Tongue (tissue), 1 donor: ENCODE measurements at regions not wholly inside any gene's neighbourhood (a gene's known extent, or its start where the extent isn't known, plus 50 kb on each side); places are given as distances from the start of the nearest gene placed in this dataset.
"Not testable (repeated sequence)": the region's sequence is repeated elsewhere in the genome, so short reads cannot be mapped to it uniquely, and the experiment has no call there.

Experiments used
- DNase-seq: peaks from one replicate; pipeline ENCODE4 v3.0.0-alpha.2; 2015

DNA sequence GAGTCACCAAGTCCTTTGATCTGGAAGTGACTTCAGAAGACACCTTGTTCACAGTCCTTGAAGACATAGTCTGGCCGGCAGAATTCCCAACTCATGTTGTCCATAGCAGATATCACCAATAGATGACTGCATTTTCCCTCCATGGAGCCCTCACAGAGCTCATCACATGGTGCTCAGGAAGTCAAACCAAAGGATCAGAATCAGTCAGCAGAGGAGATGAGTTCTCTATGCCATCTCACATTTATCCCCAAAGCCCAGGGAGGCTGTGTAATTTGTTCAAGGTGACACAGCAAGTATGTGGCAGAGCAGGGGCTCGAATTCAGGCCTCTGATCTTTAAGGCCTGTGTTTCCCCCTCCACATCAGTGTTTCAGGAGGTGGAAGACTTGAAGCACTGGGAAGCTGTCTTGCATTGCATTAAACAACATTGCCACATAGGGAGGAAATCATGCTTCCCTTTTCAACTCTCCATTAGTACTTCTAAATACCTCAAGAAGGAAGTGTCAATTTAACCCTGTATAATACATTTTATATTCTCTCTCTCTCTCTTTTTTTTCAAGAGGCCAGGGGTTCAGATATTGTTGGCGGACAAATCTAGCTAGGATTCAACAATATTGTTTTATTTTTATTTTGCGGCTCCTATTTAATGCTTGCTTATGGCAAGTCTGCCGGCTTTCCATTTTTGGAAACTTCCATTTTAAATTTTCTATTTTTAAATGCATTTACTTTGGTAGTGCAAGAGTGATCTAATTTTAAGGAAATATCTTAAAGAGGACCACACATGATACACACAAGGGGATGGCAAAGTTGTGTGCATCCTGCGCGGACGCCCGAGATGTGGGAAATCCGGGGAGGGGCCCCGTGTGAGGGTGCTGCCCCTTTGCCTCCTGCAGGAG is 61.9 kb downstream of the NPIPB5 start:
- DNase-seq = not testable (repeated sequence)

DNA sequence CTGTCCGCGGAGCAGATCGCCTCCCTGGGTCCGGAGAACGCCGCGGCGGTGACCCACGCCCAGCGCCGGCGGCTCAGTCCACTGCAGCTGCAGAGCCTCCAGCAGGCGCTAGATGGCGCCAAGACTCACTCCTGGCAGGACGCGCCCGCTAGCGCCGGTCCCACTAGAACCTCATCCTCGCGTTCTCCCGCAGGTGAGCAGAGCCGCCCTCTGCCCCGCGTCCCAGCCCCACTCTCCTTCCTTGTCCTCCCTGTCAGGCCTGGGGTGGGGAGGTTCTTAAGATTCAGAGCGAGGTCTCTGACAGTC is 62.5 kb downstream of the NPIPB5 start:
- DNase-seq = not testable (repeated sequence)

DNA sequence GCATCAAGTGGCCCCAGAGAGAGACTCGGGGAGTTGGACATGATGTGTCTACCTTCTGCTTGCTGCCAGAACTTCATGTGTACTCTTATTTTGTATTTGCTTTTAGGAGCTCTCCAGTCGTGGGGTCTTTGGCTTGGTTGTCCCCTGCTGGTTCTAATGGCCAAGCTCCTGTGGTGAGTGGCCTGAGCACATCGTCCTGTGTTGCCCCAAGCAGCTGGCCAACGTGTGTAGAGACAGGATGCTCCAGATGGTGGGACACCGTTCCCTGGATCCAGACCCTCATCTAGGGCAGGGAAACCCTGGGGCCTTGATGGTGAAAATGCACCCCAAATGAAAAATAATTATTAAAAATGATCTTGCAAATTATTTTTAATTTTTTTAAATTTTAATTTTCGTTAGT is 65.8 kb downstream of the NPIPB5 start:
- not testable (repeated sequence) for DNase-seq

DNA sequence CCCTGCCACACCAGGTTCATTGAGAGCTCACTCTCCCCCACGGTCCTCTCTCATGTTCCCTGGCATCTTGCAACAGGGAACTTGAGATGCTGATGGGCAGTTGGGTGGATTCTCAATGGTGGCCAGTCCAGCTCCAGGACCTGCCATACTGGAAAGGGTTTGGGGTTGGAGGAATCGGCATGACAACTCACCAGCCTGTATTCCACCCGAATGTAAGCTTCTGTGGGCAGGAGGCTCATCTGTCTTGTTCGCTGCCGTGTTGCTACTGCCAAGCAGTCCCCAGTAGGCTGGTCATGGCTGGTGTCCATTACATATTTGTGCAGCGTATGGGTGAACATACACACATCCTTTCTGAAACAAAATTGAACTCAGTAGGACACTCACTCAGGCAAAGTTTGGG is 72.5 kb downstream of the NPIPB5 start:
- DNase-seq = not testable (repeated sequence)

DNA sequence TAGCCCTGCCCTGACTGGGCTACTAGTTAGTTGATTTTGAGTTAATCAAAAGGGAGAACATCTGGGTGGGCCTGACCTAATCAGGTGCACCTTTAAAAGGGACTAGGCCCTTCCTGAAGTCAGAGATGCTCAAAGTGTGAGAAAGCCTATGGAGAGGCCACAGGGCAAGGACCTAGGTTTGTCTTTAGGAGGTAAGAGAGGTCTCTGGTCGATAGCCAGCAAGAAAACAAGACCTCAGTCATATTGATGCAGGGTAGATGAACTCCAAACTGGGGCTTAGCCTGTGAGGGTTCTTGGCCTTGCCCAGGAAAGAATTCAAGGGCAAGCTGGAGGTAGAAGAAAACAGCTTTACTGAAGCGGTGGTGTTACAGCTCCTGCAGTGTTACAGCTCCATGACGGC is 73.8 kb downstream of the NPIPB5 start:
- not testable (repeated sequence) for DNase-seq

DNA sequence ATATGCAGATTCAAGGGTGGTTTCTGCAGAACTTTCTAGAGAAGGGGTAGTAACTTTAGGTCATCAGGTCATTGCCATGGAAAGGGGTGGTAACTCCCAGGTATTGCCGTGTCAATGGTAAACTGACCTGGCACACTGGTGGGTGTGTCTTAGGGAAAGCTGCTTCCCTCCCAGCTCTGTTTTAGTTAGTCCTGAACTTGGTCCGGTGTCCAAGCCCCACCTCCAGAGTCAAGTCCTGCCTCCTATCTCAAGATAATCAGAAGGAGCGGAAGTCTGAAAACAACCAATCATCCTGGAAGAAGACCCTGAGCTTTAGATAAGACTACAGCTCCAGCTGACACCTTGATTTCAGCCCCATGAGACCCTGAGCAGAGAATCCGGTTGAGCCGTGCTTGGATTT is 74.2 kb downstream of the NPIPB5 start:
- DNase-seq = not testable (repeated sequence)

DNA sequence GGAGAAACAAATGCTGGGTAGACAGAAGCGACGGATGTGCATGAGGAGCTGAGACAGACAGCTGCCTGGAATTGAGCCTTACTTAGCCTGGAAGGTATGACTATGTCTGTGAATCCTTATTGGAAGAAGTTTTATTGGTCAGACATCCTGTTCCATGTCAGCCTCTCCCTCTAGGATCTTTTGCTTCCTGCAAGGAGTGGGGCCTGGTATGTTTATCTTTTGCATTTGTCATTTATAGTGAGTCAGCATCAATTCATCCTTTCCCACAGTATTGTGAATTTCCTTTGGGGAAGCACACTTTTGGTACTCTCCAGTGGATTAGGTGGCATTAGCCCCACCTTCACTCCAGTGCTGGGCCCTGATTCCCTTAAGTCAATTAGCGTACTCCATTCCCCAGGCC is 74.7 kb downstream of the NPIPB5 start:
- not testable (repeated sequence) for DNase-seq

DNA sequence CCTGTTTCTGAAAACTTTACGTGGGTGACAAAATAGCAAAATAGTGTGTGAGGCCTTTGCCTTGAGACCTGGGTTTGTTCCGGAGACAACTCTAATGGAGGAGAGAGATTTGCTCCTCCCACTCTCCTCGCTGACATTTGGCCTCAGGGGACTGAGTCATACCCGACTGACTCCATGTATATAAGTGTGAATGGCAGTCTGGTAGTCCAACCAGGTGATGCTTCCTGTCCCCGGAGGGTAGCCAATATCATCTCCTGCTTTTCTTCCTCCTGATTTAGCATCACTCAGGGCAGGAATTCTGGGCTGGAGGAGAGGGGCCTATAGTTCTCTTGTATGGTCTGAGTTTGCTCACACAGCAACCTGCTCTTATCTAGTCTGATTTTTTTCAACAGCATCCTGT is 76.0 kb downstream of the NPIPB5 start:
- DNase-seq = not testable (repeated sequence)

DNA sequence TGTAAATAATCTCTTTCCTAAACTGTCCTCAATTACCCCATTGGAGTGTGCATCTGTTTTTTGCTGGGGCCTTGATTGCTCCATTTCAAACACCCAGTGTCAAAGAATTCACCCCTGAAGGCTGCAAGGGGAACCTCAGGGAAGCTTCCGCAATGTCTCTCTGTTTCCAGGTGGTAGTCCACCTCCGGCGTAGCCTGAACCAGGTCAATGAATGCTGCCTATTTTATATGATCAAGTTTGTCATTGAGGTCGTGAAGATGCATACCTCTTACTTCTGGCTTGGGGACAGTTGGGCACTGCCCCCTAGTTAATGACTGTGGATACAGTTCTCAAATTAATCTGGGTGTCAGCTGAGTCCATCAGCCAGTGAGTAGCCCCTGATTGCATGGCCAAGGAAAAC is 79.1 kb downstream of the NPIPB5 start:
- DNase-seq = not testable (repeated sequence)

DNA sequence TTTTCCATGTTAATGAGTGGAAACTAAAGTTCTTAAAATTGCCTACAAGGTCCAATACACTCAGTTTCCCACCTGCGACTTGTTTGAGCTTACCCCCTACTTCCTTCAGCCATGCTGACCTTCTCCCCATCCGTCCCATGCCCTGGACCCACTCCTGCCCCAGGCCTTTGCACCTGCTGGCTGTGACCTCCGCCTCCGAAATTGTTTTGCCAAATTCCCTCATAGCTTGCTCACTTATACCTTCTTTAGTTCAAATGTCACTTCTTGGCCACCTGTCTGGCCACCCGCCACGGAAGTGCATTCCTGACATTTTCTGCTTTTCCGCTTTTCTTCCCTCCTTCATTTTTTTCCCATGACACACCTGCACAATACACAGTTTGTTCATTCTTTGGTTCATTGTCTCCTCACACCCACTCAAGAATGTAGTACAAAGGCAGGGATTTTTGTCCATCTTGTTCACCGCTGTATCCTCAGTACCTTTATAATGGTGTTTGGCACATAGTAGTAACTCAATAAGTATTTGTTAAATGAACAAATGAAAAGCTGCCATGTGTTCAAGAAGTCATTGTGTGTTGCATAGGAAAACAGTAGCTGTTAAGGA is 85.9 kb downstream of the NPIPB5 start:
- not testable (repeated sequence) for DNase-seq

DNA sequence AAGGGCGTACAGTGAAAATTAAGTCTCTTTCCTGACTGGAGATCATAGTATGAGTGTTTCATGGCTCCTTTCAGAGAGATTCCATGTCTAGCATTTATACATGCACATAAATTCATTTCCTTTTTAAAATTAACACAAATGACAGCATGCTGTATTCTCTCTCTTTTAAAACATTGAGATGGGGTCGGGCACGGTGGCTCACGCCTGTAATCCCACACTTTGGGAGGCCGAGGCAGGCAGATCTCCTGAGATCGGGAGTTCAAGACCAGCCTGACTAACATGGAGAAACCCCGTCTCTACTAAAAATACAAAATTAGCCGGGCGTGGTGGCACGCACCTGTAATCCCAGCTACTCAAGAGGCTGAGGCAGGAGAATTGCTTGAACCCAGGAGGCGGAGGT is 93.1 kb downstream of the NPIPB5 start:
- not testable (repeated sequence) for DNase-seq

DNA sequence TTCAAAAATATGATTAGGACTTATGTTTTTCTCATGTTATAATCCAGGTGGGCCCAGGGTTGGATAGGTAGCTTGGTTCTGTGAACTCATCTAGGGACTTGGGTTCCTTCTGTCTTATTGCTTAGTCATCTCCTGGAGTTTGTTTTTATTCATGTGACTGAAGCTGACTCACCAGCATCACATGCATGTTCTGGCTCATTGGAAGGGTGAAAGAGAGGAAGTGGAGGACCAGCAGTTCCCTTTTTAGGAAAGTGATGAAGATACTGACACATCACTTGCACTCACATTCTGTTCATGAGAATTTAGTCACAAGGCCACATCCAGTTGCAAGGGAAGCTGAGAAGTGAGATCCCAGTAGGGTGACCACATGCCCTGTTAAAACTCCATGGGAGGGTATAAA is 95.9 kb downstream of the NPIPB5 start:
- not testable (repeated sequence) for DNase-seq

DNA sequence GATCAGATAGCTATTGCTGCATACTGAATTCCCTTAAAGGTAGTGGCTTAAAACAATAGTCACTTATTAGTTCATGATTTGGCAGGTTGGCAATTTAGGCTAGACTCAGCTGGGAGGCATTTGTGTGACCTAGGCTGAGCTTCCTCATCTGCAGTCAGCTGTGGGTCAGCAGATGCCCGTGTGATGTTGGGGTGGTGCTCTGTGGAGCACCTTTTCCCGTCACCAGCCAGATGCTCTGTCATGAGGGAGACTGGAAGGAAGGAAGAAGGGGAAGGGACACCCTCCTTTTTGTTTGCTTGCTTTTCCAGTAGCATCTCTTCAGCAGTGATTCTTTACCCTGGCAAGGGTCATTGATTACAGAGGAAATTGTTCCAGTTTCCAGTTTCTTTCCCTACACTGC is 99.1 kb downstream of the NPIPB5 start:
- not testable (repeated sequence) for DNase-seq

DNA sequence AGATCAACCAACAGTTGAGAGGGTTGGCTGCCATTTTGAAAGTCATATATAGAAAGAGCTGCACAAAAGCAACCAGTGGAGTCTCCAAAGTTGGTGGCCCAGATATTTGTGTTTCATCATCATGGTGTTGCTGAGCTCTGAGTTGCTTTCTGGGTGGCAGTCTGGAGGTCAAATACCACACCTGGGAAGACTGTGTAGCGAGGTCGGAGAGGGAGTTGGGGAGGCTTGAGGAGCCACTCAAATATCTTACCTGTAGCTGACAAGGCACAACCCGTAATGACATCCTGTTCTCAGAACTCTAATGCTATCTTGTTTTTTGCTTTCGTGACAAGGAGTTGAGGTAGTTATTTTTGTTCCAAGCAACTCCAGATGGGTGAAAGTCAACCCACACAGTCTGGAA is 100.4 kb downstream of the NPIPB5 start:
- not testable (repeated sequence) for DNase-seq

DNA sequence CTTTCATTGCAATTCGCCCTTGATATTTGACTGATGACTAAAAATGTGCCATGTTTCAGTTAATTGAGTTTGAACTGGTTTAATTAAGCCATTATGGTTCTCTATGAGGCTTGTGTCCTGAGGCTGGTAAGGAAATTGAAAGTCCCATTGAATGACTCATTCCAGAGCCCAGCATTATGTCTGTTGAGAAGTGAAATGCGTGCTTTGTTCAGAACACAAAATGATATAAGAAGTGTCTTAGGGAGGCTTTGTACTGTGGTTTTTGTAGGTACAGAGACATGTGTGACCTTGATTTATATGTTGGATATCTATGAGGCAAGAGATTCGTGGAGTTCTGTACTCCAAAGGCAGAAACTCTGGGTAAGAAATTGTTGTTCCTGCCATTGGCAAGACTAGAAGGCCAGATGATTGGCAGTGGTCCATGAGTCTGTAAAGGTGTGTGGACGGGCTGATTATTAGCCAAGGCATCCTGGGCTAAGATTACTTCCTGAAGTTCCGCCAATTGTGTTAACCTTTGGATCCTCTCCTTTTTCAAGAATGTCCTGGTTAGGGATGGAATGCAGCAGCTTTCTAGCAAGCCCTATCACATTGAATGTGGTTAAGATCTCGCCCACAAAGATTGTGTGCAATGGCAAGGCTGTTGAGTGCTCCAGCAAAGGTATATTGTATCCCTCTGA is 103.7 kb downstream of the NPIPB5 start:
- DNase-seq = no peak

DNA sequence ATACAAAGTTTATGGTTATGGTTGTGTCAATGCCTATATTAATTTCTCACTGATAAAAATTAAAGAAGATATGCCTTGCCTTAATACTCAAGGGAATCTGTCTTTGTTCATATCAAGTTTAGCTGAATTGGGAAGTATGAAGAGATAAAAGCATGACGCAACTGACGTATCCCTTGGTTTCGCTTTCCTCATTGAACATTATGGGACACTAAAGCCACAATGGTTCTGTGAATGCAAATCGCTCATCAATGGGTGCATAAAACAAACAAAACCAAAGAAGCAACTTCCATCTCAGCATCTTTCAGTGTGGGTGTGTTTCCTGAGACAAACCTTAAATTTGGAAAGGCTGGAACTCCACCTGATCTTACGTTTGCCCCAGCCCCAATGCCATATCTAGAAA is 108.2 kb downstream of the NPIPB5 start:
- no peak for DNase-seq

DNA sequence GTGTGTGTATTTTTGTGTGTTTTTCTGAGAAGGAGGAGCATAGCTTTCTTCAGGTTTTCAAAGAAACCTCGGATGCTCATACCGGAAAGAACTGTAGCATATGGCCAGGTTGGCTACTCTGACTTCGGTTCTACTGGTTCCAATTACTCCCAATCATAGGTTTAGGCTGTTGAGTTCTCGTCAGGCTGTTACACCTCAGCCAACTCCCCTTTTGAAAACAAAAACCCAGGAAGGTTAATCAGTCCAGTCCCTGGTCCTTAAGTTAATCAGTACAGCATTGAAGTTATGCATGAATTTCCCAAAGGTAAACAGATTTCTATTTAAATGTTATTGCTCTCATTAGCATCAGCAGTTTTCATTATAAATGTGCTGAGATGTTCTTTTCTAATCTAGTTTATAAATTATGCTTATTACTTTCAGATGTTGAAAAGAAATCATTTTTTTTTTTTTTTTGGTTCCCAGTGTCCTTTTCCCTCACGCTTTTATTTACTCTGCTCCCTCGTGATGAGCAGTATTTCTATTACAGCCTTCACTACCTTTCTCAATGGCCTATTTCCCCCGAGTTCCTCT is 111.0 kb downstream of the NPIPB5 start:
- DNase-seq = no peak

DNA sequence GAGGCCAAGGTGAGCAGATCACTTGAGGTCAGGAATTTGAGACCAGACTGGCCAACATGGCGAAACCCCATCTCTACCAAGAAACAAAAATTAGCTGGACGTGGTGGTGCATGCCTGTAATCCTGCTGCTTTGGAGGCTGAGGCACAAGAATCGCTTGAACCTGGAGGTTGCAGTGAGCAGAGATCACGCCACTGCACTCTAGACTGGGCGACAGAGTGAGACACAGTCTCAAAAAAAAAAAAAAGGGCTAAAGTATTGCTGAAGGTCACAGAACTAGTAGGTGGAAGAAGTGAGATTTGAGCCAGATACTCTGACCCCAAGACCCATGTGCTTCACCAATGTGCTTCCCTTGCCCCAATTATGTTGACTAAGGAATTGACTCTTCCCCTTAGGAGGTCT is 112.0 kb downstream of the NPIPB5 start:
- DNase-seq = no peak

DNA sequence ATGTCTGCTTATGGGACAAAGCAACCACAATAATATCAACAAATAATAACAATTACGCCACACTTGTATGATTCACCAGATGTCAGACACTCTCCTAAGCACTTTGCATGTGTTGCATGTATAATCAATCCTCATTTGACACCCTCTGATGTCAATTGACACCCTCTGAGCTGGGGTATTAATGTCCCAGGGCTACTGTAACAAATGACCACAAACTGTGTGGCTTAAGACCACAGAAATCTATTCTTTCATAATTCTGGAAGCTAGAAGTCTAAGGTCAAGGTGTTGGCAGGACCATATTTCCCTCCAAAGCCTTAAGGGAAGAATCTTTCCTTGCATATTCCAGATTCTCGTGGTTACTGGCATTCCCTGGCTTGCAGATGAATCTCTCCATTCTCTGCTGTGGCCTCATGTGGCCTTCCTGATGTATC is 112.7 kb downstream of the NPIPB5 start:
- DNase-seq = no peak

DNA sequence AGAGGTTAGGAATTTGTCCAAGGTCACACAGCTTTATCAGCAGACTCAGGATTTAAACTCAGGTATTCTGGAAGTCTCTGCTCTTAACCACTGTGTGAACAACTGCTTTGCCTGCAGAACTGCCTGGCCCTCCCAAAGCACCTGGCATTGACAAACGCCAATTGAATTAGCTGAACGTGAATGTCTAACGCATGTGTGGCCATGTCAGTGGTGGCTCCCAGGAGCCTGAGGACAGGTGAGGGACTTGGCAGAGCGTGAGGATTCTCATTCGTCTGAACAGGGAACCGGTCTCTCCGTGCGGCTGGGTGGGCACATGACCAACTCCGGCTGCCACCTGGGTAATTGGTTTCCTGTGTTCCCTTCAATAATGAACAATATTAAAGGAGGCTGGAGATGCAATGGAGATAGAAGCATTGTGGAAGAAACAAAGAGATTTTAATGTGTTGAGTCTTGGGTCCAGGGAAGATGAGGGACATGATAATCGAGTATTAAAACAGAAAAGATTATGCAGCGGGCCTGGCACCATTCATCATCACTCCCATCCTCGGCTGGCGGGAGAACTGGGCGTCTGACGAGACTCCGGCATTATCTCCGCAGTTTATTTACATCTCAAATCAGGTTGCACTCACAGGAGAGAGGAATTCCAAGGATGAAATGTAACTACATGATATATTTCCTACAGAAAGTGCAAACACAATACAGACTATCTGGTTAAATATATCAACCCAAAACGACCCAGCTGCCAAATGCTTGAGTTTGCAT is 113.5 kb downstream of the NPIPB5 start:
- no peak for DNase-seq

DNA sequence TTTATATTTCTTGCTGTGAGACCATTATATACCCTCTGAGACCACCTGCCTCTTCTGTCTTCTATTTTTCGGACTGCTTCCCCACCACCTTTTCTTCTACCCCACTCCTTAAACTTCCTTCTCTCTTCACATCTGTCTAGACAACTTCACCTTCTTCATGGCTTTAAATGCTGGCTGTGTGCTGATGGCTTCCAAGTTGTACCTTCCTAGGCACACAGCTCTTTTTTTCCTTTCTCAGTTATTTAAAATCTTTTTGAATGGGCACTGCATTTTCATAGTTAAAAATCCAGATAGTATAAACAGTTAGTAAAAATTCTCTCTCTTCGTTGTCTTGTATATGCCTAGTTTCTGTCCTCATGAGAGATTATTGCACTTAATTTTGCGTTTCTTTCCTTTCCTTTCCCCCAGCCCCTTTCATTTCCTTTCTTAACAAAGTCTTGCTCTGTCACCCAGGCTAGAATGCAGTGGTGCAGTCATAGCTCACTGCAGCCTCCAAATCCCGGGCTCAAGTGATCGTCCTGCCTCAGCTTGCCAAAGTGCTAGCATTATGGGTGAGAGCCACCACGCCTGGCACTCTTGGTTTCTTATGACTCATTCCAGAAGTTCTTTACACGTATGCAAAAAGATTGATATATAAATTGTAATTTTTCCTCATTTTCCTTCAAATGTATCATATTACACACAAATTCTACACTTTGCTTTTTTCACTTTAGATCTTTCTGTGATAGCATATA is 114.3 kb downstream of the NPIPB5 start:
- no peak for DNase-seq

DNA sequence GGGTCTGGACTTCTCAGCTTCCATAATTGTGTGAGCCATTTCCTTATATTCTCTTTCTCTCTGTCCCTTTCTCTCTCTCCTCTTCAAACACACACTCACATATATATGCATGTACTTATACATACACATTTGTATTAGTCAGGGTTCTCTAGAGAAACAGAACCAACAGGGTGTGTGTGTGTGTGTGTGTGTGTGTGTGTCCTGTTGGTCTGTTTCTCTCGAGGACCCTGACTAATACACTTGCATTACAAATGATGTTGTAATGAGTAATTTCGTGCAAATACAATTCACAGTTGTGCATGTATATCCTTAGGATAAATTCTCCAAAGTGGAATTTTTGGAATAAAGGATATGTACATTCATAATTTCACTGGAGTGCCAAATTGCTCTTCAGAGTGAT is 115.3 kb downstream of the NPIPB5 start:
- DNase-seq = no peak
